Upper lobe of right lung (tissue), 1 donor: ENCODE measurements at regions not wholly inside any gene's neighbourhood (a gene's known extent, or its start where the extent isn't known, plus 50 kb on each side); places are given as distances from the start of the nearest gene placed in this dataset.

Source experiments
- ATAC-seq: fragments of 200-7000 bp; cut with Tn5 transposase; one replicate; pipeline ENCODE4 v1.9.1; 2020; ENCODE audit warnings: mild to moderate bottlenecking, moderate library complexity
- DNase-seq: peaks from one replicate; pipeline ENCODE4 v3.0.0-alpha.2; 2020
- H3K27ac ChIP-seq: fragments of 200-600 bp; one replicate; pipeline ENCODE4 v1.8.0; 2022
- H3K27me3 ChIP-seq: fragments of 200-600 bp; one replicate; pipeline ENCODE4 v1.8.0; 2022; ENCODE audit warnings: mild to moderate bottlenecking
- H3K36me3 ChIP-seq: fragments of 200-600 bp; one replicate; pipeline ENCODE4 v1.8.0; 2022
- H3K4me1 ChIP-seq: fragments of 200-600 bp; one replicate; pipeline ENCODE4 v1.8.0; 2022
- H3K4me3 ChIP-seq: fragments of 200-600 bp; one replicate; pipeline ENCODE4 v1.8.0; 2022; ENCODE audit warnings: mild to moderate bottlenecking
- H3K9me3 ChIP-seq: fragments of 200-600 bp; one replicate; pipeline ENCODE4 v1.8.0; 2022
- intact Hi-C: fragments of 100-400 bp; cut with DNase I; formaldehyde crosslinking; loops from one replicate; pipeline ENCODE4 v1.11.0; 2022
- TF ChIP-seq, protein P1 (sequence below): fragments of 200-600 bp; IDR thresholded peaks from one replicate; pipeline ENCODE4 v1.8.0; 2022; ENCODE audit warnings: antibody characterized with exemption
- donor health status: DM: no; HTN: yes; CAD: no; lungs with severe emphysema.

DNA sequence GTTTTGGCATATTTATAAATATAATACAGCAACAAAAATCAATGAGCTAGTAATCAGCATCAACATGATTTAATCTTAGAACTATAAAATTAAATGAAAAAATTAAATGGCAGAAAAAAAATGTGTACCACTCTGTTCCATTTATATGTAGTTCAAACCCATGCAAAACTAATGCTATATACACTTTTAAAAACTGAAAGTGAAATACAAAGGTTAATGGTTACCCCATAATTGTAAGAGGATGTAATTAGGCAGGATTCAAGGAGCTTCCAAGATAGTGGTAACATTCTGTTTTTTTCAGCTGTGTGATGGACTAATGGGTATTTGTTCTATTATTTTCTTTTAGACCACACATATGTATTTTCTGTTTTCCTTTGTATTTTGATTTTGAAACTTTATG, 492.1 kb downstream of the UTRN start:
- ATAC-seq, result no peak
- no peaks in the 10 kb centered on the region for H3K27me3 ChIP-seq
- intact Hi-C loops, result no loop called here
- TF ChIP-seq, protein P1, sequence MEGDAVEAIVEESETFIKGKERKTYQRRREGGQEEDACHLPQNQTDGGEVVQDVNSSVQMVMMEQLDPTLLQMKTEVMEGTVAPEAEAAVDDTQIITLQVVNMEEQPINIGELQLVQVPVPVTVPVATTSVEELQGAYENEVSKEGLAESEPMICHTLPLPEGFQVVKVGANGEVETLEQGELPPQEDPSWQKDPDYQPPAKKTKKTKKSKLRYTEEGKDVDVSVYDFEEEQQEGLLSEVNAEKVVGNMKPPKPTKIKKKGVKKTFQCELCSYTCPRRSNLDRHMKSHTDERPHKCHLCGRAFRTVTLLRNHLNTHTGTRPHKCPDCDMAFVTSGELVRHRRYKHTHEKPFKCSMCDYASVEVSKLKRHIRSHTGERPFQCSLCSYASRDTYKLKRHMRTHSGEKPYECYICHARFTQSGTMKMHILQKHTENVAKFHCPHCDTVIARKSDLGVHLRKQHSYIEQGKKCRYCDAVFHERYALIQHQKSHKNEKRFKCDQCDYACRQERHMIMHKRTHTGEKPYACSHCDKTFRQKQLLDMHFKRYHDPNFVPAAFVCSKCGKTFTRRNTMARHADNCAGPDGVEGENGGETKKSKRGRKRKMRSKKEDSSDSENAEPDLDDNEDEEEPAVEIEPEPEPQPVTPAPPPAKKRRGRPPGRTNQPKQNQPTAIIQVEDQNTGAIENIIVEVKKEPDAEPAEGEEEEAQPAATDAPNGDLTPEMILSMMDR, result no peak
- H3K36me3 ChIP-seq, result peaks cover 46% of the 10 kb centered on the region
- H3K4me1 ChIP-seq, result no peaks in the 10 kb centered on the region
- no peak overlapping the region for H3K27ac ChIP-seq
- no peaks in the 10 kb centered on the region for H3K9me3 ChIP-seq
- H3K4me3 ChIP-seq, result no peak overlapping the region
- no peak for DNase-seq

DNA sequence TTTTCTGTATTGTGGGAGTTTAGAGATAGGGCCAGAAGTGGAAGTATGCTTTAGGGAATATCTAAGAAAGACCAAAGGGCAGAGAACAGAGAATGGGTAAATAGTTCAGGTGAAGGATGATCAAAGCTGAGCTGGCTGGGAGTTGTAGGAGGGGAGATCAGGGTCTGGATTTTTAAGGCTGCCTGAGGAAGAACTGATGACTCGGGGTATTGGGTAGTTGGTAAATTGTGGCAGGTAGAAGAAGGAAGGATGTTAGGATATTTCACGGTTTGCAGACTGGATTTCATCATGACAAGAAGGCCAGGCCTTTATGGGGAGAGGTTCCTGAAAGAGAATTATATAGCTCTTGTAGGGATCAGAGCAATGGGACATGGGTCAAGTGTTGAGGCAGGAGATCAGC, 492.9 kb downstream of the UTRN start:
- H3K27ac ChIP-seq, result no peak overlapping the region
- TF ChIP-seq, protein P1, result no peak
- no peaks in the 10 kb centered on the region for H3K27me3 ChIP-seq
- peaks cover 47% of the 10 kb centered on the region for H3K36me3 ChIP-seq
- H3K4me1 ChIP-seq, result no peaks in the 10 kb centered on the region
- no peak overlapping the region for H3K4me3 ChIP-seq
- DNase-seq (no peak), ATAC-seq (no peak)
- no peaks in the 10 kb centered on the region for H3K9me3 ChIP-seq
- intact Hi-C loops, result no loop called here

DNA sequence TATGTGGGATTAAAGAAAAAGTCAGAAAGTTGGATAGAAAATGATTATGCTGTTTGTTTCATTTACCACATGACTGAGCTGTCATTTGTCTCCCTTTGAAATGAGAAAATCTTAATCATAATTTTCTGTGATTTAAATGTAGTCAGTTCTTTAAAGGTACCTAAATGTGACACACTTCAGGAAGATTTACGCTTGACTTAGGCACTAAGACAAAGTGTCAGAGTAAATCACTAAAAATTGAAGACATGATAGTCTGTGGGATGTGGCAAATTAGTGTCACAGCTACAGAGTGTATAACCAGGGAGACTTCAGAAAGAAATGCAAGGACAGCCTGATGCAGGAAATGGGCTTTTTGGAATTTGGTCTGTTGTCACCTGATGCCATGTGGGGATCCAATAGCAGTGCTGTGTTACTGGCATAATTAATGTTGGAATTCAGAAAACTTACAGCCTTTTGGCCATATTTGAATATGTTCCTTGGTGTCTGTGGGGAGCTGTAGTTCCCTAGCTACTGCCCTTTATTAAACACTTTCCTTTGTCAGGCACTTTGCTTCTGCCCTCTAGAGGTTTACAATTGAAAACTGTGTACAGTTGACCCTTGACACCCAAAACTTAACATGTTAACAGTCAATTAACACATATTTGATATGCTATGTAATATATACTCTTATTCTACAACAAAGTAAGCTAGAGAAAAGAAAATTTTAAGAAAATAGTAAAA, 493.8 kb downstream of the UTRN start:
- no peaks in the 10 kb centered on the region for H3K9me3 ChIP-seq
- peaks cover 47% of the 10 kb centered on the region for H3K36me3 ChIP-seq
- no peak overlapping the region for H3K27ac ChIP-seq
- DNase-seq, result no peak
- no peaks in the 10 kb centered on the region for H3K27me3 ChIP-seq
- H3K4me3 ChIP-seq, result no peak overlapping the region
- H3K4me1 ChIP-seq, result no peaks in the 10 kb centered on the region
- TF ChIP-seq, protein P1, result no peak
- ATAC-seq, result peak; percentile 35
- intact Hi-C loops, result no loop called here

DNA sequence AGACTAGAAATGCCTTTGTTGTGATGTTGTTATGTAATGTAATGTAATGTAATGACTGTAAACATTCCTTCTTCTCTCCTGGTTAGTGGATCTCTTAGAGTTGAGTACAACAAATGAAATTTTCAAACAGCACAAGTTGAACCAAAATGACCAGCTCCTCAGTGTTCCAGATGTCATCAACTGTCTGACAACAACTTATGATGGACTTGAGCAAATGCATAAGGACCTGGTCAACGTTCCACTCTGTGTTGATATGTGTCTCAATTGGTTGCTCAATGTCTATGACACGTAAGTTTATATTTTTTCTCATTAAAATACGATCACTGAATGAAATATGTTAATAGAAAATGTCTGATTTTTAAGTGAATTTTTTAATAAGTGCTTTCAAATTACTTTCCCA, 496.7 kb downstream of the UTRN start:
- Histone ChIP-seq H3K27me3 (no peaks in the 10 kb centered on the region), H3K36me3 (peaks cover 21% of the 10 kb centered on the region), H3K9me3 (no peaks in the 10 kb centered on the region), H3K27ac (no peak overlapping the region), H3K4me3 (no peak overlapping the region), H3K4me1 (no peaks in the 10 kb centered on the region)
- ATAC-seq, result no peak
- no peak for DNase-seq
- intact Hi-C loops, result no loop called here
- TF ChIP-seq, protein P1, result no peak

DNA sequence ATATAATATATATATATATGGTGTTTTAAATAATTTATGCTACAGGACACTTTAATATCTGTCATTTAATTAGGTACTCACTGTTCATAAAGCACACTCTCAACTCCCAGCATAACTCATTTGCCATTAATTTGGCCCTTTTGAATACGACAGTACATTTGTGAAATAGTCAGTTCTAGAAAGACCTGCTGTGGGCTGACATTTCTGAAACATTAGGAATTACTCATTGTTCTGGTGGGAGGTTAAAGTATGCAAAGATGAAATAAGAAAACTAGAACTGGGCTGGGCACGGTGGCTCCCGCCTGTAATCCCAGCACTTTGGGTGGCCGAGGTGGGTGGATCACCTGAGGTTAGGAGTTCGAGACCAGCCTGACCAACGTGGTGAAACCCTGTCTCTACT, 497.5 kb downstream of the UTRN start:
- H3K4me3 ChIP-seq, result no peak overlapping the region
- TF ChIP-seq, protein P1, result no peak
- no peaks in the 10 kb centered on the region for H3K4me1 ChIP-seq
- H3K27me3 ChIP-seq, result no peaks in the 10 kb centered on the region
- intact Hi-C loops, result no loop called here
- DNase-seq (no peak), ATAC-seq (no peak)
- peaks cover 21% of the 10 kb centered on the region for H3K36me3 ChIP-seq
- H3K27ac ChIP-seq, result no peak overlapping the region
- no peaks in the 10 kb centered on the region for H3K9me3 ChIP-seq

DNA sequence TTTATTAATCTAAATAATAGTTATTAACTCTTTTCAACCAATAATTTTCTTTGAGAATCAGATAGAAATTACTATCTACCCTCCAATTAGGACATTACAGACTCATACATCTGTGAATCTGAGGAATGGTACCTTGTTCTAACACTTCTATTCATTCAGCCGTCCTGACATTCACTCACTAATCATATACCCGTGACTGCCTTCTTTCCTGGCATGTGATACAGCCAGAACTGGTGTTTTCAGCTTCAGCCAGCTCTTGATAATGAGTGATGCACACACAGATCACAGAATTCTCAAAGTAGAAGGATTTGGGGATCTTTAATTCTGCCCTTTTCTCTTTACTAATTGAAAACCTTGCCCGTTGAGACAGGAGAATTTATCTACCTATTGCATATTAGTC, 499.9 kb downstream of the UTRN start:
- Histone ChIP-seq H3K27ac (no peak overlapping the region), H3K27me3 (no peaks in the 10 kb centered on the region), H3K9me3 (no peaks in the 10 kb centered on the region), H3K4me1 (no peaks in the 10 kb centered on the region), H3K4me3 (no peak overlapping the region), H3K36me3 (peaks cover 38% of the 10 kb centered on the region)
- DNase-seq, result no peak
- TF ChIP-seq, protein P1, result no peak
- intact Hi-C loops, result no loop called here
- ATAC-seq, result no peak
